Astrocyte of the cerebellum (primary cell): ENCODE measurements at regions not wholly inside any gene's neighbourhood (a gene's known extent, or its start where the extent isn't known, plus 50 kb on each side); places are given as distances from the start of the nearest gene placed in this dataset.
"Not testable (repeated sequence)": the region's sequence is repeated elsewhere in the genome, so short reads cannot be mapped to it uniquely, and the experiment has no call there.

Experiments used
- DNase-seq: peaks from one replicate; pipeline ENCODE4 v3.0.0-alpha.2; 2011; ENCODE audit warnings: low read depth
- H3K4me3 ChIP-seq: 2 replicates; pipeline ENCODE4 v1.5.1; 2011; ENCODE audit warnings: mild to moderate bottlenecking, low read depth, low read length, moderate library complexity
- in situ Hi-C: cut with HindIII; loops from 2 replicates; pipeline ENCODE4 v1.10.0; 2017; ENCODE audit warnings: low sequenced_read_pairs
- TF ChIP-seq, protein P1 (sequence below): IDR thresholded peaks from 2 replicates; pipeline ENCODE4 v1.5.1; 2012; ENCODE audit warnings: low read length, low read depth, moderate library complexity, mild to moderate bottlenecking; ENCODE audit errors: missing control alignments

DNA sequence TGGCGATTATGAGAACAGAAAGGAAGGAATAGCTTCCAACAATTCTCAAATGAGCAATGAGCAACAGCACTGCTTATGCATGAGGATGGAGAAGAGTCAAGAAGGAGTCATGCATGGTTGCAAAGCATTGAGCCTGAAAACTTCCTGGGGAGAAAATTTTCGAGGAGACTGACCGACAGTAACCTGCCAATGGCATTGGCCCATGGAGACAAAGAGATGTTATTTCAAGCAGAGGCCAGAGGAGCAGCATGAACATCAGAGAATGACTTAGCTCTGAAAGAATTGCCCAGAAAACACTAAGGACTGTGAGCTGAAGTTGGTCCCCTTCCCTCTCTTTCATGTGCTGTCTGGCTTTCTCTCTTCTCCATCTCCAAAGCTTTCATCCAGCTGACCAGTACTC, 343.4 kb downstream of the ADAMTS20 start:
- TF ChIP-seq, protein P1, sequence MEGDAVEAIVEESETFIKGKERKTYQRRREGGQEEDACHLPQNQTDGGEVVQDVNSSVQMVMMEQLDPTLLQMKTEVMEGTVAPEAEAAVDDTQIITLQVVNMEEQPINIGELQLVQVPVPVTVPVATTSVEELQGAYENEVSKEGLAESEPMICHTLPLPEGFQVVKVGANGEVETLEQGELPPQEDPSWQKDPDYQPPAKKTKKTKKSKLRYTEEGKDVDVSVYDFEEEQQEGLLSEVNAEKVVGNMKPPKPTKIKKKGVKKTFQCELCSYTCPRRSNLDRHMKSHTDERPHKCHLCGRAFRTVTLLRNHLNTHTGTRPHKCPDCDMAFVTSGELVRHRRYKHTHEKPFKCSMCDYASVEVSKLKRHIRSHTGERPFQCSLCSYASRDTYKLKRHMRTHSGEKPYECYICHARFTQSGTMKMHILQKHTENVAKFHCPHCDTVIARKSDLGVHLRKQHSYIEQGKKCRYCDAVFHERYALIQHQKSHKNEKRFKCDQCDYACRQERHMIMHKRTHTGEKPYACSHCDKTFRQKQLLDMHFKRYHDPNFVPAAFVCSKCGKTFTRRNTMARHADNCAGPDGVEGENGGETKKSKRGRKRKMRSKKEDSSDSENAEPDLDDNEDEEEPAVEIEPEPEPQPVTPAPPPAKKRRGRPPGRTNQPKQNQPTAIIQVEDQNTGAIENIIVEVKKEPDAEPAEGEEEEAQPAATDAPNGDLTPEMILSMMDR: no peak
- in situ Hi-C loops: no loop called here
- DNase-seq: peak; percentile 24
- H3K4me3 ChIP-seq: no peak overlapping the region

DNA sequence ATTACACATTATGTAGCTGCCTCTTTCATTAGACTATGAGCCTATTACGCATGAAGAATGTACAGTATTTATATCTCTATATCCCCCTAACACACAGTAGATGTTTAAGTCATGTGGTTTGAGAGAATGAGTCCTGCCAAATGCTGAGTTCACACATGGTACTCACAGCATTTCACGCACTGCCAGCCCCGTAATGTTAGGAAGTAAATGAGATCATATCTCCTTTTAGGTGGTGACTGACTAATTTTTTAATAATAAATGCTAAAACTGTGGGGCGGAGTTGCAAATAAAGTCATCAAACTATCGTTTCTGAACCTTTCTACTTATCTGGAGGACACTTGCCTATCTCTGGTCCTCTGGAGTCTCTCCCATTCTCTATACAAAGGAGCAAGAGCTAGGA, 343.8 kb downstream of the ADAMTS20 start:
- DNase-seq: no peak
- TF ChIP-seq, protein P1: no peak
- in situ Hi-C loops: no loop called here
- no peak overlapping the region for H3K4me3 ChIP-seq

DNA sequence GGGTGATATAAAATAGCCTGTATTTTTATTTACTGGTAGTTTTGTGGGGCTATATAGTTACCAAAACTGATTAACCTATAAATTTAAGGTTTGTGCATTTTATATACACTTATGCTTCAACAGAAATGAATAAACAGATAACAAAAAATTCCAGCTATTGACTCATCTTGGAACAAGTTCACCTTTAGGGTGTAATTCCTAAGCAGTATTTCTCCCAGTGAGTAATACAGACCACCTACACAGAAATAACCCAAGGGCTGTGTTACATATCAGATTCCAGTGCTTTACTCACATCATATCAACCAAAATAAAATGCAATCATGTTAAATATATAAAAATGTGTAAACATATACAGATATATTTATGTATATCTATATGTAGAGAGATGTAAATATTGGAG, 345.6 kb downstream of the ADAMTS20 start:
- in situ Hi-C loops: no loop called here
- no peak overlapping the region for H3K4me3 ChIP-seq
- no peak for DNase-seq
- TF ChIP-seq, protein P1: no peak

DNA sequence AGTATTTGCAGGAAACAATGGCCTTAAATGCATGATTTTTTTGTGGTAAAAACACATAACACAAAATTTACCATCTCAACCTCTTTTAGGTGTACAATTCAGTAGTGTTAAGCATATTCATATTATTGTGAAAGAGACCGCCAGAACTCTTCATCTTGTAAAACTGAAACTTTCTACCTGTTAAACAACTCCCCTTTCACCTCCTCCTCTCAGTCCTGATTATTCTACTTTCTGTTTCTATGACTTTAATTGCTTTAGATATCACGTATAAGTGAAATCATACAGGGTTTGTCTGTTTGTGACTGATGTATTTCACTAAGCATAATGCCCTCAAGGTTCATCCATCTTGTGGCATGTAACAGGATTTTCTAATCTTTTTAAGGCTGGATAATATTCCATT, 353.4 kb downstream of the ADAMTS20 start:
- no peak for DNase-seq
- TF ChIP-seq, protein P1: no peak
- in situ Hi-C loops: no loop called here
- H3K4me3 ChIP-seq: no peak overlapping the region

DNA sequence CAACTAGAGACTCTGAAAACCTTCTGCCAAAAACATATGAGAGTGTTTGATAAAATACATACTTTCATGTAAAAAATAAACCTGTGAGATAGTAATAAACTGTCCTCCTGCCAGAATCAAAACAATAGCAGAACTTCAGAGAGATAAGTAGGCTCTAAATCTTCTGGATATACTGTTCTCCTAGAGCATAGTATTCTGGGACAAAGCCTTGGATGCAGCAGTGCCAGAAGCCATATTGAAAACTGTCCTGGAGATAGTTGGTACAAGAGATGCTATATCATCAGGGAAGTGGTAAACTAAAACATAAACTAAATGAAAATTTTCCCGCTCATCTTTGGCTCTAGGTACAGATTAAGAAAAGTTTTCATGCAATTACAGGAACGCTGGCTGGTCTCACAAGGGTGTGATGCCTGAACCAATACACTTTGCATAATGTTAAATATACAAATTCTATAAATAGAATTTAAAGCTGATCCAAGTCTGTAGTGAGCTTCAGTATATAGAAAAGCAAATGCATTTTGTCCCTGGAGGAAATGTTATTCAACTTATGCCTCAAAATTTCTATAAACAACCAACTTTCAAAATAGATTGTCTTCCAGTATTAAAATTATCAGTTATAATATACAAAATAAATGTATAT, 355.6 kb downstream of the ADAMTS20 start:
- TF ChIP-seq, protein P1: no peak
- no peak for DNase-seq
- in situ Hi-C loops: no loop called here
- no peak overlapping the region for H3K4me3 ChIP-seq

DNA sequence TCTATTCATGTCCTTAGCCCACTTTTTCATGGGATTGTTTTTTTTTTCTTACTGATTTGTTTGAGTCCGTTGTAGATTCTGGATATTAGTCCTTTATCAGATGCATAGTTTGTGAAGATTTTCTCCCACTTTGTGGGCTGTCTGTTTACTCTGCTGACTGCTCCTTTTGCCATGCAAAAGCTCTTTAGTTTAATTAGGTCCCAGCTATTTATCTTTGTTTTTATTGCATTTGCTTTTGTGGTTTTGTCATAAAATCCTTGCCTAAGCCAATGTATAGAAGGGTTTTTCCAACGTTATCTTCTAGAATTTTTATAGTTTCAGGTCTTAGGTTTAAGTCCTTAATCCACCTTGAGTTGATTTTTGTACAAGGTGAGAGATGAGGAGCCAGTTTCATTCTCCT, 358.9 kb downstream of the ADAMTS20 start:
- in situ Hi-C loops, H3K4me3 ChIP-seq, DNase-seq: not testable (repeated sequence)

DNA sequence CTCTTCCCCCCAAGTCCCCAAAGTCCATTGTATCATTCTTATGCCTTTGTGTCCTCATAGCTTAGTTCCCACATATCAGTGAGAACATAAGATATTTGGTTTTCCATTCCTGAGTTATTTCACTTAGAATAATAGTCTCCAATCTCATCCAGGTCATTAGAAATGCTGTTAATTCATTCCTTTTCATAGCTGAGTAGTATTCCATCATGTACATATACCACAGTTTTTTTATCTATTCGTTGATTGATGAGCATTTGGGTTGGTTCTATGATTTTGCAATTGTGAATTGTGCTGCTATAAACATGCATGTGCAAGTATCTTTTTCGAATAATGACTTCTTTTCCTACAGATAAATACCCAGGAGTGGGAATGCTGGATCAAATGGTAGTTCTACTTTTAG, 359.6 kb downstream of the ADAMTS20 start:
- H3K4me3 ChIP-seq, in situ Hi-C loops, DNase-seq: not testable (repeated sequence)

DNA sequence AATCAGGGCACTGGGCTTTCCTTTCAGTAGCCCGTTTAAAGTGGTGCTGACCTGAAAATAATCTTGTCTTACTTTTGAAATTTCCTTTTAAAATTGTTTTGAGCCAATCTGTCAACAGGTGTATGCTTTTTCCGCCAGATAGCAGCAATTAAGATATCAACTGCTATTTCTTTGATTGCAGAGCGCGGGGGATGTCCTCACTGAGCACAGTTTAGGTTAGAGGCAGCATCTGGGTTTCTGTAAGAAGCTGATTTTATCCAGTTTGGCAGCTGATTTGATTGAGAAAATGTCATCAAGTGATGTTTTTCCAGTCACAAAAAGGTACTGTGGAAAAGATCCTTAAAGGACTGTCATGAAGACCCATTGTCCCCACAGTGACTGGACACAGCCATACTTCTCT, 371.8 kb downstream of the ADAMTS20 start:
- no peak for DNase-seq
- TF ChIP-seq, protein P1: no peak
- in situ Hi-C loops: no loop called here
- no peak overlapping the region for H3K4me3 ChIP-seq
